ENCODE measurements at regions not wholly inside any gene's neighbourhood (a gene's known extent, or its start where the extent isn't known, plus 50 kb on each side); places are given as distances from the start of the nearest gene placed in this dataset.

DNA sequence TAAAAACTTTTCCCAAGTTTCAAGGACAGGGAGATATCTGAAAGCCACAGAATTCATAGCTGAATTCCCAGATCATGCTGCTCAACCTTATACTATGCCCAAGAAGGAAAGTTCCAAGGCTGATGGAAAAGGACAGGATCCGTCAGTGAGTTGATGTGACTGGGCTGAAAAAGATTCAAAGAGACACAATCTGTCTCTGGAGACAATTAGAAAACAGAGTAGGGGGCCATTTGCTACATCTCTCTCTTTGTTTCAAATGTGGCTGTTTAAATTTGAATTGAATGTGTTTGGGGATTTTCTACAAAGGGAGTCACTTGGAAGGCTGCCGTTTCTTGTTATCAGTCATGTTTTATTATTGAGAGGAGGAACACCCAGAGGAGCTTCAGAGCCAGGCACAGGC lies 292.6 kb downstream of the NUF2 start:
- no peak overlapping the region for H2BK120ac ChIP-seq (ENCODE audit: low read depth, low read length)

More for the DNA sequence above, 292.6 kb downstream of the NUF2 start:
- H3K23ac ChIP-seq (ENCODE audit: low read depth, low read length): no peak overlapping the region
- H2AK5ac ChIP-seq (ENCODE audit: low read depth, low read length): no peak overlapping the region
- no peak for ATAC-seq (ENCODE audit: low read depth)
- no peak overlapping the region for H3K4me2 ChIP-seq (ENCODE audit: low read depth, low read length)
- H4K91ac ChIP-seq (ENCODE audit: insufficient read depth, low read depth, low read length): no peak overlapping the region
- H3K4me3 ChIP-seq (ENCODE audit: insufficient read depth, low read depth, low read length): no peak overlapping the region
- no TSS peak for BruUV-seq (replicated peaks)
- dilution Hi-C loops (cut with HindIII; ENCODE audit: low sequenced_read_pairs, unreplicated experiment) (no loop called here), in situ Hi-C loops (cut with MboI; ENCODE audit: low sequenced_read_pairs) (no loop called here), intact Hi-C loops (cut with micrococcal nuclease) (no loop called here)
- no peak overlapping the region for H2BK5ac ChIP-seq (ENCODE audit: low read depth, low read length, poor library complexity, severe bottlenecking)
- POLR2A ChIA-PET (ENCODE audit: unreplicated experiment): no interaction called here
- H3K79me1 ChIP-seq (ENCODE audit: low read depth in 1 of 2, low read length in 2 of 2): no peaks in the 10 kb centered on the region
- no CpG with 5 or more reads among the region's 2 CpGs for WGBS, 2 experiments (ENCODE audit: extremely low coverage in 2 of 2, insufficient read length in 1 of 2)
- H3K18ac ChIP-seq (ENCODE audit: low read depth, low read length): no peak overlapping the region
- H3K36me3 ChIP-seq (ENCODE audit: control insufficient read depth, insufficient read depth, low read length): no peaks in the 10 kb centered on the region
- H4K8ac ChIP-seq (ENCODE audit: low read depth in 2 of 2, low read length in 2 of 2): no peak overlapping the region
- no peak overlapping the region for H2BK20ac ChIP-seq (ENCODE audit: low read depth, low read length)
- no peak overlapping the region for H2BK15ac ChIP-seq (ENCODE audit: low read depth, low read length)
- no peak overlapping the region for H3K14ac ChIP-seq (replicated peaks; ENCODE audit: low read depth, low read length)
- DNase-seq: no peak
- H4K20me1 ChIP-seq (ENCODE audit: insufficient read depth, low read length): no peaks in the 10 kb centered on the region
- H3K27ac ChIP-seq (ENCODE audit: insufficient read depth, low read length): no peak overlapping the region
- no peaks in the 10 kb centered on the region for H3K9me1 ChIP-seq (ENCODE audit: insufficient read depth, low read length)
- H4K5ac ChIP-seq (ENCODE audit: low read depth, low read length): no peak overlapping the region
- no peaks in the 10 kb centered on the region for H3K4me1 ChIP-seq (ENCODE audit: control insufficient read depth, insufficient read depth, low read length)
- TF ChIP-seq POLR2A (IDR thresholded peaks at IDR 0.05; ENCODE audit: low read depth, low read length) (no peak), MXI1 (IDR thresholded peaks at IDR 0.05; ENCODE audit: borderline replicate concordance, low read depth, low read length) (no peak), RCOR1 (IDR thresholded peaks at IDR 0.05; ENCODE audit: insufficient replicate concordance, low read length) (no peak), MAFK (IDR thresholded peaks at IDR 0.05; ENCODE audit: low read depth, low read length) (no peak), FOS (IDR thresholded peaks at IDR 0.05; ENCODE audit: low read depth, low read length) (no peak), MAZ (IDR thresholded peaks at IDR 0.05; ENCODE audit: borderline replicate concordance, low read depth, low read length) (no peak), NFE2L2 (IDR thresholded peaks at IDR 0.05; ENCODE audit: low read depth, low read length) (no peak), CHD1 (IDR thresholded peaks at IDR 0.05; ENCODE audit: low read depth, low read length) (no peak), BHLHE40 (IDR thresholded peaks at IDR 0.05; ENCODE audit: low read depth, low read length) (no peak), RAD21 (IDR thresholded peaks at IDR 0.05; ENCODE audit: low read length) (no peak), RFX5 (IDR thresholded peaks at IDR 0.05; ENCODE audit: low read depth, low read length) (no peak), SMC3 (IDR thresholded peaks at IDR 0.05; ENCODE audit: low read depth, low read length) (no peak), CEBPB (IDR thresholded peaks at IDR 0.05; ENCODE audit: low read depth, low read length) (no peak)
- TF ChIP-seq, protein P1, sequence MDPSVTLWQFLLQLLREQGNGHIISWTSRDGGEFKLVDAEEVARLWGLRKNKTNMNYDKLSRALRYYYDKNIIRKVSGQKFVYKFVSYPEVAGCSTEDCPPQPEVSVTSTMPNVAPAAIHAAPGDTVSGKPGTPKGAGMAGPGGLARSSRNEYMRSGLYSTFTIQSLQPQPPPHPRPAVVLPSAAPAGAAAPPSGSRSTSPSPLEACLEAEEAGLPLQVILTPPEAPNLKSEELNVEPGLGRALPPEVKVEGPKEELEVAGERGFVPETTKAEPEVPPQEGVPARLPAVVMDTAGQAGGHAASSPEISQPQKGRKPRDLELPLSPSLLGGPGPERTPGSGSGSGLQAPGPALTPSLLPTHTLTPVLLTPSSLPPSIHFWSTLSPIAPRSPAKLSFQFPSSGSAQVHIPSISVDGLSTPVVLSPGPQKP (IDR thresholded peaks at IDR 0.05; ENCODE audit: borderline replicate concordance, low read depth, low read length): no peak
- TF ChIP-seq, protein P2, sequence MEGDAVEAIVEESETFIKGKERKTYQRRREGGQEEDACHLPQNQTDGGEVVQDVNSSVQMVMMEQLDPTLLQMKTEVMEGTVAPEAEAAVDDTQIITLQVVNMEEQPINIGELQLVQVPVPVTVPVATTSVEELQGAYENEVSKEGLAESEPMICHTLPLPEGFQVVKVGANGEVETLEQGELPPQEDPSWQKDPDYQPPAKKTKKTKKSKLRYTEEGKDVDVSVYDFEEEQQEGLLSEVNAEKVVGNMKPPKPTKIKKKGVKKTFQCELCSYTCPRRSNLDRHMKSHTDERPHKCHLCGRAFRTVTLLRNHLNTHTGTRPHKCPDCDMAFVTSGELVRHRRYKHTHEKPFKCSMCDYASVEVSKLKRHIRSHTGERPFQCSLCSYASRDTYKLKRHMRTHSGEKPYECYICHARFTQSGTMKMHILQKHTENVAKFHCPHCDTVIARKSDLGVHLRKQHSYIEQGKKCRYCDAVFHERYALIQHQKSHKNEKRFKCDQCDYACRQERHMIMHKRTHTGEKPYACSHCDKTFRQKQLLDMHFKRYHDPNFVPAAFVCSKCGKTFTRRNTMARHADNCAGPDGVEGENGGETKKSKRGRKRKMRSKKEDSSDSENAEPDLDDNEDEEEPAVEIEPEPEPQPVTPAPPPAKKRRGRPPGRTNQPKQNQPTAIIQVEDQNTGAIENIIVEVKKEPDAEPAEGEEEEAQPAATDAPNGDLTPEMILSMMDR (conservative IDR thresholded peaks at IDR 0.05; ENCODE audit: low read depth, low read length): no peak
- TF ChIP-seq, protein P3, sequence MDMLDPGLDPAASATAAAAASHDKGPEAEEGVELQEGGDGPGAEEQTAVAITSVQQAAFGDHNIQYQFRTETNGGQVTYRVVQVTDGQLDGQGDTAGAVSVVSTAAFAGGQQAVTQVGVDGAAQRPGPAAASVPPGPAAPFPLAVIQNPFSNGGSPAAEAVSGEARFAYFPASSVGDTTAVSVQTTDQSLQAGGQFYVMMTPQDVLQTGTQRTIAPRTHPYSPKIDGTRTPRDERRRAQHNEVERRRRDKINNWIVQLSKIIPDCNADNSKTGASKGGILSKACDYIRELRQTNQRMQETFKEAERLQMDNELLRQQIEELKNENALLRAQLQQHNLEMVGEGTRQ (IDR thresholded peaks at IDR 0.05; ENCODE audit: low read depth, low read length): no peak
- no peaks in the 10 kb centered on the region for H3K9me3 ChIP-seq (ENCODE audit: control insufficient read depth, insufficient read depth, low read length)
- H3K4ac ChIP-seq (ENCODE audit: low read depth, low read length): no peak overlapping the region
- no peak overlapping the region for H2AFZ ChIP-seq (replicated peaks; ENCODE audit: low read length, poor library complexity)
- H2AK9ac ChIP-seq (replicated peaks; ENCODE audit: low read depth, low read length, poor library complexity): no peak overlapping the region
- no peak overlapping the region for H3K9ac ChIP-seq (ENCODE audit: low read depth, low read length)
- H3K56ac ChIP-seq (ENCODE audit: extremely low read depth, insufficient read depth, low read length): no peak overlapping the region
- no peaks in the 10 kb centered on the region for H3K27me3 ChIP-seq (ENCODE audit: control insufficient read depth, insufficient read depth, low read length)
- CTCF ChIA-PET: no interaction called here

All from IMR-90 (cell line).